RWPE2 (cell line): ENCODE measurements at regions not wholly inside any gene's neighbourhood (a gene's known extent, or its start where the extent isn't known, plus 50 kb on each side); places are given as distances from the start of the nearest gene placed in this dataset.

Experiments used
- ATAC-seq: fragments of 200-7000 bp; cut with Tn5 transposase; 3 replicates; pipeline ENCODE4 v1.9.1; 2021; ENCODE audit warnings: low read depth
- DNase-seq: peaks from one replicate; pipeline ENCODE4 v3.0.0-alpha.2; 2020; ENCODE audit warnings: low spot score
- H3K27ac ChIP-seq: fragments of 450-650 bp; 2 replicates; pipeline ENCODE4 v1.5.1; 2017; ENCODE audit warnings: mild to moderate bottlenecking; ENCODE audit not compliant: poor library complexity, severe bottlenecking
- H3K27me3 ChIP-seq: fragments of 250-450 bp; sonication (Bioruptor Pico); 2 replicates; pipeline ENCODE4 v1.5.1; 2021; ENCODE audit warnings: mild to moderate bottlenecking, moderate library complexity; ENCODE audit not compliant: insufficient read depth, poor library complexity, severe bottlenecking
- H3K36me3 ChIP-seq: fragments of 250-450 bp; sonication (Bioruptor Pico); 2 replicates; pipeline ENCODE4 v1.5.1; 2020; ENCODE audit warnings: low read depth, mild to moderate bottlenecking, moderate library complexity
- H3K4me1 ChIP-seq: fragments of 250-450 bp; sonication (Bioruptor Pico); 2 replicates; pipeline ENCODE4 v1.5.1; 2021; ENCODE audit warnings: mild to moderate bottlenecking, moderate library complexity; ENCODE audit not compliant: insufficient read depth, poor library complexity, severe bottlenecking
- H3K4me3 ChIP-seq: fragments of 250-450 bp; sonication (Bioruptor Pico); 2 replicates; pipeline ENCODE4 v1.5.1; 2021; ENCODE audit warnings: mild to moderate bottlenecking, moderate library complexity; ENCODE audit not compliant: severe bottlenecking
- H3K9me3 ChIP-seq: fragments of 250-450 bp; sonication (Bioruptor Pico); 2 replicates; pipeline ENCODE4 v1.5.1; 2021; ENCODE audit warnings: mild to moderate bottlenecking, moderate library complexity; ENCODE audit not compliant: severe bottlenecking
- CTCF ChIP-seq: fragments of 450-650 bp; IDR thresholded peaks from one replicate; pipeline ENCODE4 v1.5.1; 2017; ENCODE audit warnings: mild to moderate bottlenecking, moderate library complexity; ENCODE audit not compliant: poor library complexity, severe bottlenecking

GRCh38 chr1:213464786-213465460 is 413.9 kb downstream of the RPS6KC1 start:
- no peaks in the 10 kb centered on the region for H3K27me3 ChIP-seq
- H3K4me3 ChIP-seq: no peak overlapping the region
- no peak for TF ChIP-seq CTCF
- ATAC-seq (no peak), DNase-seq (no peak)
- H3K36me3 ChIP-seq: no peaks in the 10 kb centered on the region
- H3K9me3 ChIP-seq: no peaks in the 10 kb centered on the region
- H3K27ac ChIP-seq: no peak overlapping the region
- H3K4me1 ChIP-seq: no peaks in the 10 kb centered on the region

GRCh38 chr1:213466541-213466940 is 415.5 kb downstream of the RPS6KC1 start:
- DNase-seq (no peak), ATAC-seq (no peak)
- Histone ChIP-seq H3K9me3 (no peaks in the 10 kb centered on the region), H3K27me3 (no peaks in the 10 kb centered on the region), H3K4me1 (no peaks in the 10 kb centered on the region), H3K27ac (no peak overlapping the region), H3K36me3 (no peaks in the 10 kb centered on the region), H3K4me3 (no peak overlapping the region)
- TF ChIP-seq CTCF: no peak

GRCh38 chr1:213474054-213474453 is 423.0 kb downstream of the RPS6KC1 start:
- DNase-seq (no peak), ATAC-seq (no peak)
- TF ChIP-seq CTCF: no peak
- no peaks in the 10 kb centered on the region for H3K36me3 ChIP-seq
- no peaks in the 10 kb centered on the region for H3K4me1 ChIP-seq
- no peak overlapping the region for H3K4me3 ChIP-seq
- no peaks in the 10 kb centered on the region for H3K9me3 ChIP-seq
- H3K27me3 ChIP-seq: no peaks in the 10 kb centered on the region
- H3K27ac ChIP-seq: no peak overlapping the region

GRCh38 chr1:213481395-213481794 is 430.4 kb downstream of the RPS6KC1 start:
- DNase-seq: no peak
- no peaks in the 10 kb centered on the region for H3K9me3 ChIP-seq
- no peak for TF ChIP-seq CTCF
- no peaks in the 10 kb centered on the region for H3K36me3 ChIP-seq
- no peak for ATAC-seq
- H3K4me1 ChIP-seq: no peaks in the 10 kb centered on the region
- H3K27ac ChIP-seq: no peak overlapping the region
- no peaks in the 10 kb centered on the region for H3K27me3 ChIP-seq
- H3K4me3 ChIP-seq: no peak overlapping the region

GRCh38 chr1:213484333-213484732 is 433.3 kb downstream of the RPS6KC1 start:
- no peak for DNase-seq
- no peak for ATAC-seq
- TF ChIP-seq CTCF: no peak

More at GRCh38 chr1:213484333-213484732, 433.3 kb downstream of the RPS6KC1 start:
- no peaks in the 10 kb centered on the region for H3K9me3 ChIP-seq
- H3K4me1 ChIP-seq: no peaks in the 10 kb centered on the region
- H3K4me3 ChIP-seq: no peak overlapping the region
- no peak overlapping the region for H3K27ac ChIP-seq
- H3K36me3 ChIP-seq: no peaks in the 10 kb centered on the region
- H3K27me3 ChIP-seq: no peaks in the 10 kb centered on the region
